Breast epithelium (tissue), 4 donors: ENCODE measurements at regions not wholly inside any gene's neighbourhood (a gene's known extent, or its start where the extent isn't known, plus 50 kb on each side); places are given as distances from the start of the nearest gene placed in this dataset.

ENCODE experiments used
- DNase-seq, 2 donors: peaks; one replicate each; pipeline ENCODE4 v3.0.0-alpha.2; 2019; ENCODE audit warnings: low spot score in 2 of 2
- H3K27ac ChIP-seq, 2 donors: fragments of 200-600 bp; sonication (generic) in 1 of 2; one replicate each; pipeline ENCODE4 v1.5.1; 2016 to 2019; ENCODE audit warnings: mild to moderate bottlenecking in 1 of 2
- H3K27me3 ChIP-seq, 2 donors: fragments of 200-600 bp; sonication (generic) in 1 of 2; one replicate each; pipeline versions ENCODE4 v1.5.1 to v1.6.0; 2017 to 2019; ENCODE audit warnings: control low read depth in 1 of 2, mild to moderate bottlenecking in 1 of 2
- H3K36me3 ChIP-seq: fragments of 200-600 bp; one replicate; pipeline ENCODE4 v1.5.1; 2019
- H3K4me1 ChIP-seq, 2 donors: fragments of 200-600 bp; sonication (generic); one replicate each; pipeline ENCODE4 v1.5.1; 2016 to 2019; ENCODE audit warnings: control low read depth in 1 of 2
- H3K4me3 ChIP-seq, 3 donors: fragments of 200-600 bp; sonication (generic); 1 replicate in 2 of 3; 2 replicates in 1 of 3; pipeline ENCODE4 v1.5.1; 2016 to 2019; ENCODE audit warnings: mild to moderate bottlenecking in 3 of 3, moderate library complexity in 2 of 3
- H3K9me3 ChIP-seq, 2 donors: fragments of 200-600 bp; sonication (generic) in 1 of 2; one replicate each; pipeline ENCODE4 v1.5.1; 2016 to 2019; ENCODE audit warnings: control low read depth in 1 of 2
- POLR2A ChIP-seq: fragments of 450-650 bp; IDR thresholded peaks from one replicate; pipeline ENCODE4 v1.6.1; 2016; ENCODE audit warnings: antibody characterized with exemption, mild to moderate bottlenecking, moderate library complexity
- POLR2AphosphoS5 ChIP-seq, 3 donors: sonication (generic); formaldehyde crosslinking; IDR thresholded peaks; one replicate each; pipeline ENCODE4 v1.6.1; 2017; ENCODE audit warnings: antibody characterized with exemption in 3 of 3
- intact Hi-C: fragments of 100-400 bp; cut with DNase I; formaldehyde crosslinking; loops from one replicate; pipeline ENCODE4 v1.15.1; 2023; ENCODE audit warnings: low total_unique reads
- TF ChIP-seq, protein P1 (sequence below), 3 donors: fragments of 450-650 bp; IDR thresholded peaks; one replicate each; pipeline ENCODE4 v1.5.1; 2016 to 2017; ENCODE audit warnings: antibody characterized with exemption in 3 of 3, mild to moderate bottlenecking in 3 of 3, moderate library complexity in 3 of 3

- H3K27ac ChIP-seq, result no peak overlapping the region
- intact Hi-C loops, result no loop called here
- no peak for DNase-seq
- no peak overlapping the region for H3K4me3 ChIP-seq
- TF ChIP-seq POLR2AphosphoS5 (IDR thresholded peaks at IDR 0.05) (no peak), POLR2A (no peak)
- TF ChIP-seq, protein P1, sequence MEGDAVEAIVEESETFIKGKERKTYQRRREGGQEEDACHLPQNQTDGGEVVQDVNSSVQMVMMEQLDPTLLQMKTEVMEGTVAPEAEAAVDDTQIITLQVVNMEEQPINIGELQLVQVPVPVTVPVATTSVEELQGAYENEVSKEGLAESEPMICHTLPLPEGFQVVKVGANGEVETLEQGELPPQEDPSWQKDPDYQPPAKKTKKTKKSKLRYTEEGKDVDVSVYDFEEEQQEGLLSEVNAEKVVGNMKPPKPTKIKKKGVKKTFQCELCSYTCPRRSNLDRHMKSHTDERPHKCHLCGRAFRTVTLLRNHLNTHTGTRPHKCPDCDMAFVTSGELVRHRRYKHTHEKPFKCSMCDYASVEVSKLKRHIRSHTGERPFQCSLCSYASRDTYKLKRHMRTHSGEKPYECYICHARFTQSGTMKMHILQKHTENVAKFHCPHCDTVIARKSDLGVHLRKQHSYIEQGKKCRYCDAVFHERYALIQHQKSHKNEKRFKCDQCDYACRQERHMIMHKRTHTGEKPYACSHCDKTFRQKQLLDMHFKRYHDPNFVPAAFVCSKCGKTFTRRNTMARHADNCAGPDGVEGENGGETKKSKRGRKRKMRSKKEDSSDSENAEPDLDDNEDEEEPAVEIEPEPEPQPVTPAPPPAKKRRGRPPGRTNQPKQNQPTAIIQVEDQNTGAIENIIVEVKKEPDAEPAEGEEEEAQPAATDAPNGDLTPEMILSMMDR (IDR thresholded peaks at IDR 0.05), result no peak
- peaks cover 0 to 3% of the 10 kb centered on the region in 2 donors for H3K4me1 ChIP-seq
- peaks cover 0 to 19% of the 10 kb centered on the region in 2 donors for H3K27me3 ChIP-seq
- H3K9me3 ChIP-seq, result no peaks in the 10 kb centered on the region
- H3K36me3 ChIP-seq, result no peaks in the 10 kb centered on the region
Observed at GRCh38 chr4:3829211-3829955, 63.2 kb downstream of the ADRA2C start.

GRCh38 chr4:3829956-3830773 is 64.0 kb downstream of the ADRA2C start:
- TF ChIP-seq POLR2AphosphoS5 (IDR thresholded peaks at IDR 0.05) (no peak), POLR2A (no peak)
- TF ChIP-seq, protein P1 (IDR thresholded peaks at IDR 0.05), result no peak
- H3K27me3 ChIP-seq, result peaks cover 0 to 24% of the 10 kb centered on the region in 2 donors
- no peaks in the 10 kb centered on the region for H3K36me3 ChIP-seq
- H3K4me1 ChIP-seq, result peaks cover 0 to 3% of the 10 kb centered on the region in 2 donors
- intact Hi-C loops, result no loop called here
- H3K9me3 ChIP-seq, result no peaks in the 10 kb centered on the region
- DNase-seq, result no peak
- H3K4me3 ChIP-seq, result no peak overlapping the region
- H3K27ac ChIP-seq, result no peak overlapping the region

GRCh38 chr4:3830774-3831528 is 64.8 kb downstream of the ADRA2C start:
- Histone ChIP-seq H3K27me3 (peaks cover 0 to 31% of the 10 kb centered on the region in 2 donors), H3K4me1 (peaks cover 0 to 3% of the 10 kb centered on the region in 2 donors), H3K36me3 (no peaks in the 10 kb centered on the region), H3K4me3 (no peak overlapping the region), H3K9me3 (no peaks in the 10 kb centered on the region), H3K27ac (no peak overlapping the region)
- TF ChIP-seq, protein P1 (IDR thresholded peaks at IDR 0.05), result no peak
- no peak for TF ChIP-seq POLR2AphosphoS5 (IDR thresholded peaks at IDR 0.05)
- no peak for TF ChIP-seq POLR2A
- intact Hi-C loops, result no loop called here
- DNase-seq, result no peak

GRCh38 chr4:3831529-3832150 is 65.5 kb downstream of the ADRA2C start:
- H3K9me3 ChIP-seq, result no peaks in the 10 kb centered on the region
- no peak for DNase-seq
- no peak overlapping the region for H3K4me3 ChIP-seq
- peaks cover 0 to 3% of the 10 kb centered on the region in 2 donors for H3K4me1 ChIP-seq
- H3K36me3 ChIP-seq, result no peaks in the 10 kb centered on the region
- intact Hi-C loops, result no loop called here
- no peak overlapping the region for H3K27ac ChIP-seq
- TF ChIP-seq POLR2AphosphoS5 (IDR thresholded peaks at IDR 0.05) (no peak), POLR2A (no peak)
- TF ChIP-seq, protein P1 (IDR thresholded peaks at IDR 0.05), result no peak
- H3K27me3 ChIP-seq, result peaks cover 0 to 31% of the 10 kb centered on the region in 2 donors
